ENCODE measurements at regions not wholly inside any gene's neighbourhood (a gene's known extent, or its start where the extent isn't known, plus 50 kb on each side); places are given as distances from the start of the nearest gene placed in this dataset.

DNA sequence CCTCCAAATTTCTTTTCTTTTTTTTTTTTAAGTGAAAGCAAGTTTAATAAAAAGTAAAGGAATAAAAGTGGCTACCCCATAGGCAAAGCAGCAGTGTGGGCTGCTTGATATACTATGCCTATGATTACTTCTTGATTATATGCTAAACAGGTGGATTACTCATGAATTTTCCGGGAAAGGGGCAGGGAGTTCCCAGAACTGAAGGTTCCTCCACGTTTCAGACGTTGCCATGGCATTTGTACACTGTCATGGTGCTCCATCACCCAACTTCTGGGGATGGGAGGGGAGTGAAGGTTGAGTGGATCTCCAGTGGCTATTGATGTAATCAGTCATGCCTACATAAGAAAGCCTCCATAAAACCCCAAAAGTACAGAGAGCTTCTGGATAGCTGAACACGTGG, 176.2 kb downstream of the CYP26B1 start:
- H3K36me3 ChIP-seq (ENCODE audit: control insufficient read depth, insufficient read depth, low read length), result no peaks in the 10 kb centered on the region
- no peak overlapping the region for H3K4me3 ChIP-seq
- POLR2A ChIA-PET, result interaction anchor here (0.6 kb wide), 1 partner anchor 1305 kb away, joined by 3 read pairs; no protein-coding TSS in a partner anchor
- 0% methylated on average over 4 of the region's 4 CpGs for WGBS (ENCODE audit: insufficient coverage, low coverage, missing lambda C conversion rate)
- in situ Hi-C loops (cut with MboI), result no loop called here
- no peak overlapping the region for H2AFZ ChIP-seq (ENCODE audit: low read depth, low read length)
- no peaks in the 10 kb centered on the region for H3K9me3 ChIP-seq (replicated peaks; ENCODE audit: control insufficient read depth, insufficient read depth, low read depth, low read length)
- intact Hi-C loops (cut with micrococcal nuclease), result no loop called here
- H3K4me2 ChIP-seq (ENCODE audit: insufficient read depth, low read length), result no peak overlapping the region
- no peak overlapping the region for H3K27ac ChIP-seq (ENCODE audit: extremely low read depth, low read depth, low read length)
- DNase-seq (ENCODE audit: extremely low read depth in 1 of 4, low spot score in 3 of 4), result peak in 1 of 4 experiments; percentile 59
- H3K9ac ChIP-seq (ENCODE audit: insufficient read depth in 1 of 2, low read depth in 2 of 2, low read length in 2 of 2), result no peak overlapping the region
- no peaks in the 10 kb centered on the region for H3K27me3 ChIP-seq (ENCODE audit: control insufficient read depth in 2 of 2, insufficient read depth in 2 of 2, low read length in 2 of 2)
- CTCF ChIA-PET (ENCODE audit: low intra/inter-chr PET ratio), result no interaction called here
- ATAC-seq, result peak; percentile 47; the same call in 2 of the 3 replicates
- H3K9me1 ChIP-seq (ENCODE audit: control insufficient read depth, insufficient read depth, low read length), result no peaks in the 10 kb centered on the region
- H3K4me1 ChIP-seq (replicated peaks in 1 of 2; ENCODE audit: control insufficient read depth in 2 of 2, insufficient read depth in 2 of 2, low read length in 2 of 2), result no peaks in the 10 kb centered on the region; a peak in 1 of 5 replicates
- no TSS peak for BruUV-seq (replicated peaks)
- H3K79me2 ChIP-seq (ENCODE audit: control insufficient read depth, insufficient read depth, low read length), result no peaks in the 10 kb centered on the region
- no peaks in the 10 kb centered on the region for H4K20me1 ChIP-seq (replicated peaks; ENCODE audit: control insufficient read depth, insufficient read depth, low read length)
- FAIRE-seq, result peak; percentile 37
- 0 out of 2 replicates have a peak, but pooled peaks have one; percentile 27 for TF ChIP-seq ATF7 (IDR thresholded peaks at IDR 0.05)
- TF ChIP-seq, protein P1, sequence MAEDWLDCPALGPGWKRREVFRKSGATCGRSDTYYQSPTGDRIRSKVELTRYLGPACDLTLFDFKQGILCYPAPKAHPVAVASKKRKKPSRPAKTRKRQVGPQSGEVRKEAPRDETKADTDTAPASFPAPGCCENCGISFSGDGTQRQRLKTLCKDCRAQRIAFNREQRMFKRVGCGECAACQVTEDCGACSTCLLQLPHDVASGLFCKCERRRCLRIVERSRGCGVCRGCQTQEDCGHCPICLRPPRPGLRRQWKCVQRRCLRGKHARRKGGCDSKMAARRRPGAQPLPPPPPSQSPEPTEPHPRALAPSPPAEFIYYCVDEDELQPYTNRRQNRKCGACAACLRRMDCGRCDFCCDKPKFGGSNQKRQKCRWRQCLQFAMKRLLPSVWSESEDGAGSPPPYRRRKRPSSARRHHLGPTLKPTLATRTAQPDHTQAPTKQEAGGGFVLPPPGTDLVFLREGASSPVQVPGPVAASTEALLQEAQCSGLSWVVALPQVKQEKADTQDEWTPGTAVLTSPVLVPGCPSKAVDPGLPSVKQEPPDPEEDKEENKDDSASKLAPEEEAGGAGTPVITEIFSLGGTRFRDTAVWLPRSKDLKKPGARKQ (CRISPR knock-in tag; IDR thresholded peaks at IDR 0.05), result no peak
- TF ChIP-seq TCF7L2 (IDR thresholded peaks at IDR 0.05; ENCODE audit: low read depth, low read length), result no peak
- no peak for TF ChIP-seq RAD21 (CRISPR knock-in tag; conservative IDR thresholded peaks at IDR 0.05 in 1 of 2, IDR thresholded peaks at IDR 0.05 in 1 of 2)
- TF ChIP-seq, protein P2, sequence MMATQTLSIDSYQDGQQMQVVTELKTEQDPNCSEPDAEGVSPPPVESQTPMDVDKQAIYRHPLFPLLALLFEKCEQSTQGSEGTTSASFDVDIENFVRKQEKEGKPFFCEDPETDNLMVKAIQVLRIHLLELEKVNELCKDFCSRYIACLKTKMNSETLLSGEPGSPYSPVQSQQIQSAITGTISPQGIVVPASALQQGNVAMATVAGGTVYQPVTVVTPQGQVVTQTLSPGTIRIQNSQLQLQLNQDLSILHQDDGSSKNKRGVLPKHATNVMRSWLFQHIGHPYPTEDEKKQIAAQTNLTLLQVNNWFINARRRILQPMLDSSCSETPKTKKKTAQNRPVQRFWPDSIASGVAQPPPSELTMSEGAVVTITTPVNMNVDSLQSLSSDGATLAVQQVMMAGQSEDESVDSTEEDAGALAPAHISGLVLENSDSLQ (IDR thresholded peaks at IDR 0.05), result peak; percentile 37; the same call in 1 of the 2 replicates
- TF ChIP-seq SETDB1 (IDR thresholded peaks at IDR 0.05; ENCODE audit: low read length), result no peak
- peak; percentile 73 for TF ChIP-seq STAT5A (IDR thresholded peaks at IDR 0.05; ENCODE audit: borderline replicate concordance, low read length)
- no peak for TF ChIP-seq CEBPG (CRISPR knock-in tag; IDR thresholded peaks at IDR 0.05)
- TF ChIP-seq CEBPG (tag; conservative IDR thresholded peaks at IDR 0.05 in 1 of 2, IDR thresholded peaks at IDR 0.05 in 1 of 2), result no peak
- TF ChIP-seq, protein P3, sequence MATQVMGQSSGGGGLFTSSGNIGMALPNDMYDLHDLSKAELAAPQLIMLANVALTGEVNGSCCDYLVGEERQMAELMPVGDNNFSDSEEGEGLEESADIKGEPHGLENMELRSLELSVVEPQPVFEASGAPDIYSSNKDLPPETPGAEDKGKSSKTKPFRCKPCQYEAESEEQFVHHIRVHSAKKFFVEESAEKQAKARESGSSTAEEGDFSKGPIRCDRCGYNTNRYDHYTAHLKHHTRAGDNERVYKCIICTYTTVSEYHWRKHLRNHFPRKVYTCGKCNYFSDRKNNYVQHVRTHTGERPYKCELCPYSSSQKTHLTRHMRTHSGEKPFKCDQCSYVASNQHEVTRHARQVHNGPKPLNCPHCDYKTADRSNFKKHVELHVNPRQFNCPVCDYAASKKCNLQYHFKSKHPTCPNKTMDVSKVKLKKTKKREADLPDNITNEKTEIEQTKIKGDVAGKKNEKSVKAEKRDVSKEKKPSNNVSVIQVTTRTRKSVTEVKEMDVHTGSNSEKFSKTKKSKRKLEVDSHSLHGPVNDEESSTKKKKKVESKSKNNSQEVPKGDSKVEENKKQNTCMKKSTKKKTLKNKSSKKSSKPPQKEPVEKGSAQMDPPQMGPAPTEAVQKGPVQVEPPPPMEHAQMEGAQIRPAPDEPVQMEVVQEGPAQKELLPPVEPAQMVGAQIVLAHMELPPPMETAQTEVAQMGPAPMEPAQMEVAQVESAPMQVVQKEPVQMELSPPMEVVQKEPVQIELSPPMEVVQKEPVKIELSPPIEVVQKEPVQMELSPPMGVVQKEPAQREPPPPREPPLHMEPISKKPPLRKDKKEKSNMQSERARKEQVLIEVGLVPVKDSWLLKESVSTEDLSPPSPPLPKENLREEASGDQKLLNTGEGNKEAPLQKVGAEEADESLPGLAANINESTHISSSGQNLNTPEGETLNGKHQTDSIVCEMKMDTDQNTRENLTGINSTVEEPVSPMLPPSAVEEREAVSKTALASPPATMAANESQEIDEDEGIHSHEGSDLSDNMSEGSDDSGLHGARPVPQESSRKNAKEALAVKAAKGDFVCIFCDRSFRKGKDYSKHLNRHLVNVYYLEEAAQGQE (IDR thresholded peaks at IDR 0.05; ENCODE audit: borderline replicate concordance), result no peak
- TF ChIP-seq, protein P3 (CRISPR knock-in tag; IDR thresholded peaks at IDR 0.05; ENCODE audit: low read depth), result no peak

Measured in K562 (cell line).